HEK293 (cell line): ENCODE measurements at regions not wholly inside any gene's neighbourhood (a gene's known extent, or its start where the extent isn't known, plus 50 kb on each side); places are given as distances from the start of the nearest gene placed in this dataset.

Source experiments
- CTCF ChIA-PET: fragments of 350-600 bp; formaldehyde crosslinking; extraction: SDS; loops from one replicate; lab custom pipeline; 2021; ENCODE audit warnings: antibody characterized with exemption; lab: Yijun Ruan, JAX
- POLR2A ChIA-PET: fragments of 300-600 bp; formaldehyde crosslinking; extraction: SDS; loops from one replicate; lab custom pipeline; 2020; ENCODE audit warnings: antibody characterized with exemption, inconsistent platforms; lab: Yijun Ruan, JAX
- H3K27ac ChIP-seq: fragments of 200-500 bp; sonication (Bioruptor generic); 2 replicates; pipeline ENCODE4 v1.5.1; 2014; ENCODE audit warnings: low read depth, low read length, control low read depth, inconsistent platforms; ENCODE audit errors: extremely low read depth
- H3K36me3 ChIP-seq, 2 experiments: fragments of 200-500 bp in 1 of 2; sonication (Bioruptor generic) in 1 of 2; 1 replicate in 1 of 2; 2 replicates in 1 of 2; pipeline ENCODE4 v1.5.1; 2014 to 2017; ENCODE audit warnings: inconsistent platforms in 2 of 2, low read length in 2 of 2; ENCODE audit not compliant: control insufficient read depth in 2 of 2, insufficient read depth in 1 of 2
- H3K4me1 ChIP-seq: fragments of 200-500 bp; sonication (Bioruptor generic); 2 replicates; pipeline ENCODE4 v1.5.1; 2014; ENCODE audit warnings: mild to moderate bottlenecking, low read length, inconsistent platforms; ENCODE audit not compliant: control insufficient read depth, insufficient read depth
- H3K4me3 ChIP-seq: 2 replicates; pipeline ENCODE4 v1.5.1; 2011; ENCODE audit warnings: low read depth, mild to moderate bottlenecking, control low read depth, low read length, moderate library complexity
- H3K9me3 ChIP-seq: fragments of 200-500 bp; sonication (Bioruptor generic); 2 replicates; pipeline ENCODE4 v1.5.1; 2014; ENCODE audit warnings: low read depth, low read length, inconsistent platforms; ENCODE audit not compliant: control insufficient read depth, insufficient read depth
- GLI2 ChIP-seq: fragments of 450-650 bp; formaldehyde crosslinking; IDR thresholded peaks from 2 replicates; pipeline ENCODE4; 2017; ENCODE audit warnings: missing biosample characterization, missing genetic modification characterization, low read depth, borderline replicate concordance
- HIC1 ChIP-seq: fragments of 450-650 bp; formaldehyde crosslinking; IDR thresholded peaks from 2 replicates; pipeline ENCODE4 v1.5.1; 2016; ENCODE audit warnings: missing biosample characterization, missing genetic modification characterization
- PATZ1 ChIP-seq: fragments of 450-650 bp; formaldehyde crosslinking; IDR thresholded peaks from 2 replicates; pipeline ENCODE4 v1.5.1; 2016; ENCODE audit warnings: missing biosample characterization, missing genetic modification characterization
- PRDM4 ChIP-seq: fragments of 450-650 bp; formaldehyde crosslinking; IDR thresholded peaks from 2 replicates; pipeline ENCODE4 v1.5.1; 2017; ENCODE audit warnings: missing biosample characterization, missing genetic modification characterization
- TCF7L2 ChIP-seq: IDR thresholded peaks from 2 replicates; pipeline ENCODE4 v1.6.1; 2011; ENCODE audit warnings: low read depth, mild to moderate bottlenecking, inconsistent platforms, low read length, moderate library complexity, borderline replicate concordance
- YY2 ChIP-seq: fragments of 450-650 bp; formaldehyde crosslinking; IDR thresholded peaks from 2 replicates; pipeline ENCODE4 v1.5.1; 2016; ENCODE audit warnings: missing biosample characterization, missing genetic modification characterization
- ZBTB21 ChIP-seq: fragments of 450-650 bp; formaldehyde crosslinking; IDR thresholded peaks from 2 replicates; pipeline ENCODE4 v1.5.1; 2017; ENCODE audit warnings: missing biosample characterization, missing genetic modification characterization
- ZFP3 ChIP-seq: fragments of 450-650 bp; formaldehyde crosslinking; IDR thresholded peaks from 2 replicates; pipeline ENCODE4 v1.5.1; 2016; ENCODE audit warnings: low read depth, missing biosample characterization, missing genetic modification characterization
- ZNF114 ChIP-seq: fragments of 450-650 bp; formaldehyde crosslinking; IDR thresholded peaks from 2 replicates; pipeline ENCODE4 v1.5.0; 2017; ENCODE audit warnings: missing biosample characterization, missing genetic modification characterization
- ZNF174 ChIP-seq: fragments of 450-650 bp; formaldehyde crosslinking; IDR thresholded peaks from 2 replicates; pipeline ENCODE4 v1.5.0; 2017; ENCODE audit warnings: missing biosample characterization, mild to moderate bottlenecking, missing genetic modification characterization
- ZNF37A ChIP-seq: fragments of 450-650 bp; IDR thresholded peaks from 2 replicates; pipeline ENCODE4 v1.5.1; 2018; ENCODE audit warnings: missing biosample characterization, missing genetic modification characterization
- ZNF514 ChIP-seq: fragments of 450-650 bp; formaldehyde crosslinking; IDR thresholded peaks from 2 replicates; pipeline ENCODE4 v1.5.1; 2016; ENCODE audit warnings: missing biosample characterization, missing genetic modification characterization
- ZNF555 ChIP-seq: fragments of 450-650 bp; formaldehyde crosslinking; conservative IDR thresholded peaks from 2 replicates; pipeline ENCODE4 v1.5.1; 2017; ENCODE audit warnings: missing biosample characterization, mild to moderate bottlenecking, missing genetic modification characterization, inconsistent platforms
- ZNF704 ChIP-seq: fragments of 450-650 bp; formaldehyde crosslinking; IDR thresholded peaks from 2 replicates; pipeline ENCODE4 v1.5.1; 2016; ENCODE audit warnings: missing biosample characterization, missing genetic modification characterization
- ZSCAN18 ChIP-seq: fragments of 450-650 bp; formaldehyde crosslinking; IDR thresholded peaks from 2 replicates; pipeline ENCODE4 v1.5.1; 2016; ENCODE audit warnings: missing biosample characterization, missing genetic modification characterization
- TF ChIP-seq, protein P1 (sequence below): fragments of 450-650 bp; formaldehyde crosslinking; optimal IDR thresholded peaks from 2 replicates; pipeline ENCODE3; 2016; ENCODE audit warnings: missing biosample characterization, mild to moderate bottlenecking, missing genetic modification characterization
- TF ChIP-seq, protein P2 (sequence below): fragments of 450-650 bp; formaldehyde crosslinking; IDR thresholded peaks from 2 replicates; pipeline ENCODE4 v1.5.1; 2016; ENCODE audit warnings: missing biosample characterization, missing genetic modification characterization
- TF ChIP-seq, protein P3 (sequence below): fragments of 450-650 bp; formaldehyde crosslinking; IDR thresholded peaks from 2 replicates; pipeline ENCODE4 v1.5.1; 2016; ENCODE audit warnings: missing biosample characterization, missing genetic modification characterization
- TF ChIP-seq, protein P4 (sequence below): fragments of 450-650 bp; formaldehyde crosslinking; IDR thresholded peaks from 2 replicates; pipeline ENCODE4 v1.5.1; 2016; ENCODE audit warnings: missing biosample characterization, missing genetic modification characterization

GRCh38 chr2:237219826-237220225, 134.1 kb downstream of the COPS8 start (continued):
- no peak for TF ChIP-seq ZNF114 (tag by site-specific recombination)
- TF ChIP-seq PRDM4 (tag by site-specific recombination): no peak
- TF ChIP-seq, protein P1, sequence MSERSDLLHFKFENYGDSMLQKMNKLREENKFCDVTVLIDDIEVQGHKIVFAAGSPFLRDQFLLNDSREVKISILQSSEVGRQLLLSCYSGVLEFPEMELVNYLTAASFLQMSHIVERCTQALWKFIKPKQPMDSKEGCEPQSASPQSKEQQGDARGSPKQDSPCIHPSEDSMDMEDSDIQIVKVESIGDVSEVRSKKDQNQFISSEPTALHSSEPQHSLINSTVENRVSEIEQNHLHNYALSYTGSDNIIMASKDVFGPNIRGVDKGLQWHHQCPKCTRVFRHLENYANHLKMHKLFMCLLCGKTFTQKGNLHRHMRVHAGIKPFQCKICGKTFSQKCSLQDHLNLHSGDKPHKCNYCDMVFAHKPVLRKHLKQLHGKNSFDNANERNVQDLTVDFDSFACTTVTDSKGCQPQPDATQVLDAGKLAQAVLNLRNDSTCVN: no peak
- TF ChIP-seq HIC1 (tag by site-specific recombination): no peak
- TF ChIP-seq YY2 (tag by site-specific recombination): no peak
- TF ChIP-seq, all 188 proteins: peak for 0

- ChIA-PET CTCF (interaction anchor here (0.7 kb wide), 1 partner anchor 67 kb away, joined by 4 read pairs; no protein-coding TSS in a partner anchor), POLR2A (no interaction called here)
- TF ChIP-seq ZNF174 (tag by site-specific recombination) (no peak), ZBTB21 (tag by site-specific recombination) (no peak), PATZ1 (no peak), TCF7L2 (no peak), ZNF555 (tag by site-specific recombination) (no peak), ZSCAN18 (tag by site-specific recombination) (no peak), ZNF514 (no peak), ZNF704 (tag by site-specific recombination) (no peak), ZFP3 (tag by site-specific recombination) (no peak), ZNF37A (tag by site-specific recombination) (no peak), GLI2 (tag by site-specific recombination) (no peak)
- TF ChIP-seq, protein P2, sequence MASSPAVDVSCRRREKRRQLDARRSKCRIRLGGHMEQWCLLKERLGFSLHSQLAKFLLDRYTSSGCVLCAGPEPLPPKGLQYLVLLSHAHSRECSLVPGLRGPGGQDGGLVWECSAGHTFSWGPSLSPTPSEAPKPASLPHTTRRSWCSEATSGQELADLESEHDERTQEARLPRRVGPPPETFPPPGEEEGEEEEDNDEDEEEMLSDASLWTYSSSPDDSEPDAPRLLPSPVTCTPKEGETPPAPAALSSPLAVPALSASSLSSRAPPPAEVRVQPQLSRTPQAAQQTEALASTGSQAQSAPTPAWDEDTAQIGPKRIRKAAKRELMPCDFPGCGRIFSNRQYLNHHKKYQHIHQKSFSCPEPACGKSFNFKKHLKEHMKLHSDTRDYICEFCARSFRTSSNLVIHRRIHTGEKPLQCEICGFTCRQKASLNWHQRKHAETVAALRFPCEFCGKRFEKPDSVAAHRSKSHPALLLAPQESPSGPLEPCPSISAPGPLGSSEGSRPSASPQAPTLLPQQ (tag by site-specific recombination): no peak
- TF ChIP-seq, protein P3, sequence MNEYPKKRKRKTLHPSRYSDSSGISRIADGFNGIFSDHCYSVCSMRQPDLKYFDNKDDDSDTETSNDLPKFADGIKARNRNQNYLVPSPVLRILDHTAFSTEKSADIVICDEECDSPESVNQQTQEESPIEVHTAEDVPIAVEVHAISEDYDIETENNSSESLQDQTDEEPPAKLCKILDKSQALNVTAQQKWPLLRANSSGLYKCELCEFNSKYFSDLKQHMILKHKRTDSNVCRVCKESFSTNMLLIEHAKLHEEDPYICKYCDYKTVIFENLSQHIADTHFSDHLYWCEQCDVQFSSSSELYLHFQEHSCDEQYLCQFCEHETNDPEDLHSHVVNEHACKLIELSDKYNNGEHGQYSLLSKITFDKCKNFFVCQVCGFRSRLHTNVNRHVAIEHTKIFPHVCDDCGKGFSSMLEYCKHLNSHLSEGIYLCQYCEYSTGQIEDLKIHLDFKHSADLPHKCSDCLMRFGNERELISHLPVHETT (tag by site-specific recombination): no peak
- TF ChIP-seq, protein P4, sequence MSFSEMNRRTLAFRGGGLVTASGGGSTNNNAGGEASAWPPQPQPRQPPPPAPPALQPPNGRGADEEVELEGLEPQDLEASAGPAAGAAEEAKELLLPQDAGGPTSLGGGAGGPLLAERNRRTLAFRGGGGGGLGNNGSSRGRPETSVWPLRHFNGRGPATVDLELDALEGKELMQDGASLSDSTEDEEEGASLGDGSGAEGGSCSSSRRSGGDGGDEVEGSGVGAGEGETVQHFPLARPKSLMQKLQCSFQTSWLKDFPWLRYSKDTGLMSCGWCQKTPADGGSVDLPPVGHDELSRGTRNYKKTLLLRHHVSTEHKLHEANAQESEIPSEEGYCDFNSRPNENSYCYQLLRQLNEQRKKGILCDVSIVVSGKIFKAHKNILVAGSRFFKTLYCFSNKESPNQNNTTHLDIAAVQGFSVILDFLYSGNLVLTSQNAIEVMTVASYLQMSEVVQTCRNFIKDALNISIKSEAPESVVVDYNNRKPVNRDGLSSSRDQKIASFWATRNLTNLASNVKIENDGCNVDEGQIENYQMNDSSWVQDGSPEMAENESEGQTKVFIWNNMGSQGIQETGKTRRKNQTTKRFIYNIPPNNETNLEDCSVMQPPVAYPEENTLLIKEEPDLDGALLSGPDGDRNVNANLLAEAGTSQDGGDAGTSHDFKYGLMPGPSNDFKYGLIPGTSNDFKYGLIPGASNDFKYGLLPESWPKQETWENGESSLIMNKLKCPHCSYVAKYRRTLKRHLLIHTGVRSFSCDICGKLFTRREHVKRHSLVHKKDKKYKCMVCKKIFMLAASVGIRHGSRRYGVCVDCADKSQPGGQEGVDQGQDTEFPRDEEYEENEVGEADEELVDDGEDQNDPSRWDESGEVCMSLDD (tag by site-specific recombination): no peak
- H3K27ac ChIP-seq: no peak overlapping the region
- H3K9me3 ChIP-seq: no peaks in the 10 kb centered on the region
- H3K36me3 ChIP-seq: no peaks in the 10 kb centered on the region
- H3K4me1 ChIP-seq: no peaks in the 10 kb centered on the region
- no peak overlapping the region for H3K4me3 ChIP-seq
Observed at GRCh38 chr2:237221443-237221842, 135.8 kb downstream of the COPS8 start.
